Skin epidermis (tissue), 12 donors: ENCODE measurements at regions not wholly inside any gene's neighbourhood (a gene's known extent, or its start where the extent isn't known, plus 50 kb on each side); places are given as distances from the start of the nearest gene placed in this dataset.
"Not testable (repeated sequence)": the region's sequence is repeated elsewhere in the genome, so short reads cannot be mapped to it uniquely, and the experiment has no call there.

Experiments used
- H3K27ac ChIP-seq, 21 experiments: fragments of 200-600 bp; sonication (generic) in 11 of 21; one replicate each; pipeline ENCODE4 v1.5.0; 2020; ENCODE audit warnings: mild to moderate bottlenecking in 3 of 21, inconsistent platforms in 2 of 21, moderate library complexity in 2 of 21
- H3K4me3 ChIP-seq, 7 experiments: fragments of 200-600 bp; sonication (generic) in 2 of 7; one replicate each; pipeline ENCODE4 v1.5.0; 2020; ENCODE audit warnings: inconsistent platforms in 2 of 7, mild to moderate bottlenecking in 2 of 7, moderate library complexity in 1 of 7

DNA sequence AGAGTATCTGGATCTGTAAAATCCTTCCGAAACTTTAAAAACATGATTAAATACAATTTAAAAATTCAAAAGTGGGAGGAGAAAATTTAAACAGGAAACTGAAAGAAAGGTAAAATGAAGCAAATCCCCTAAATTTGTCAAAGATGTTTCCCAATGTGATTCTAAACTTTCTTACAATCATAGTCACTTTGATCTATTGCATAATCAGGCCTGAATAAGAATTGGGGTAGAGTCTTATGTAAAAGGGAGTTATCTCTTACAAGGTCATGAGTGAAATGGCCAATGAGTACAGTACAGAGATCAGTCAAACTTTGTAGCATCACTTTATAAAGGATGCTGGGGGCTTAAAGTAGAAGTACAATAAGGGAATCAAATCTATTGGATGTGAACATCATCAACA lies 1657.7 kb upstream of the CELF4 start:
- no peak overlapping the region for H3K4me3 ChIP-seq
- no peak overlapping the region for H3K27ac ChIP-seq

DNA sequence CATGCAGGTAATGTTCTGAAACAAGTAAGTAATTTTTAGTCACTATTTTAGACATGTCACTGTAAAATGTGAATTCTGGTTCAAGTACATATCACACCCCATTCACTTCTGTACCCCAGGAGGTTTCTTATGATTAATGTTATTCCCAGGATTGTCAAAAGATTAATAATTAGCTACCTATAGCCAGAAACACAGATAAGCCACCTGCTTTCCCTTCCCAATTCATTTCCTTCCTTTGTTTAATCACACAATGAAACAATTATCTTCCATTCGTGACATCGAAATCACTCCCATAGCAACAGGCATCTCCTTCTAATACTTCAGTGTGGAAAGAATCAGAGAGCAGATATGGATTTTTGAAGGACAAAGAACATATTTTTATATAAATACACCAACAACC lies 1650.3 kb upstream of the CELF4 start:
- no peak overlapping the region for H3K27ac ChIP-seq
- no peak overlapping the region for H3K4me3 ChIP-seq

DNA sequence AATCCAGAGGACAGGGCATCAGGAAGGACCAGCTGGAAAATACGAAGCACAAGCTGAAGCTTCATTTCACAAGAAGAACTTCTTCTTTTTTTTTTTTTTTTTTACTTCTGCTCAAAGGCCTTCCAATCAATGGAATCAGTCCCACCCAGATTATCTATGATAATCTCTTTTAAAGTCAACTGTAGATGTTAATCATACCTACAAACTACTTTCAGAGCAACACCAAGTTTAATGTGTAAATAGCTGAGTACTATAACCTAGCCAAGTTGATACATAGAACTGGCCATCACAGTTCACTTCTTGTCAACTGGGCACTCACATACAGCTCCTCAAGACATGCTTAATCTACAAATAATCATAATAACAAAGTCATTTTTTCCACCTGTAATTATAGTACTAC lies 1645.9 kb upstream of the CELF4 start:
- Histone ChIP-seq H3K4me3 (no peak overlapping the region), H3K27ac (no peak overlapping the region)

DNA sequence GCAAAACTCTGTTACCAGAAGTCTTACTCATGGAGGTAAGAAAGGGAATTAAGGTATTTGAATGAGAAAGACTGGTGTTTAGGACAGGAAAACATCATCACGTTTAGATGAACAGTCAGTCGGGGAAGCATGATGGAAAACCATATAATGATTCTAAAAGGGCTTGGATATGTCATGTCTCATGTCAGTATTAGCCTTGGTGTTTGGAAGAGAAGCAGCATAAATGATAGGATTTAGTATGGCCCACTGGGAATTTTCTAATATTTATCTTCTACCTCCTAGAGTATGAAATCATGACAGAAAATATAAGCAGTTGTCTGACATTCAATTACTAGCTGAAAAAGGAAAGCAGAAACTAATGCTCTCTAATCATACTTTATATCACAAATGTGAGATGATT lies 1643.6 kb upstream of the CELF4 start:
- no peak overlapping the region for H3K4me3 ChIP-seq
- H3K27ac ChIP-seq = no peak overlapping the region

DNA sequence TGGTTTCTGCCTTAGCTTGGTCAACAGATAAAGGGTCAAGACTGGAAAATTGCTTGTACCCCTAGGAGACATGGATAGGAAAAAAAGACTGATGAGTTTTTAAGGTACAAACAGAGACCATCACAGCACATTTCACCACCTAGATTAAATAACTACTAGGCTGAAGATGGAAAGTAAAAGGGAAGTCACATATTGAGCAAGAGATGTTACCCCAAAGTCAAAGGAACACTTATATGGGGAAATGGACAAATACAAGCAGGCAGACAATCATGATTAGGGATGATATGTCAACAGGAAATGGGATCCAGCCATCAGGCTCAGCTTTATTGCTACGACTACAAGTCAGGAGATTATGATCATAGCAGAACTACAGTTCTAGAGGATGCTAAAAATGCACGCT lies 1643.1 kb upstream of the CELF4 start:
- no peak overlapping the region for H3K4me3 ChIP-seq
- no peak overlapping the region for H3K27ac ChIP-seq

DNA sequence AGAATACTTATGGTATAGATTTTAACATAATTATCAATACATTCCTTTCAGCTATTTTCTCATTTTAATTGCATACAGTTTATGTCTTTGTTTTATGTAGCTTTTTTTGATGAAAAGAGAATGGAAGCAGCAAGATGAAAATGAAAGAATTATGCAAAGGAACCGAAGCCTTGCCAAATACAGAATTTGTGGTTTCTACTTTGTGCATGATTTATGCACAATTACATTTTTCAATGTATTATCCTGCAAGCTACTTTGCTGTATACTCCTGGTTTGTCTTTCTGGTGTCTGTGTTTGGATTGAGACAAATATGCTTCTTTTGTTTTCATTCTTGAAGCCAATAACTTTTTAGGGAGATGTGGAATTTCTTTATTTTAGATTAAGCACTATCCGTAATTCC lies 1642.6 kb upstream of the CELF4 start:
- Histone ChIP-seq H3K27ac (no peak overlapping the region), H3K4me3 (no peak overlapping the region)

DNA sequence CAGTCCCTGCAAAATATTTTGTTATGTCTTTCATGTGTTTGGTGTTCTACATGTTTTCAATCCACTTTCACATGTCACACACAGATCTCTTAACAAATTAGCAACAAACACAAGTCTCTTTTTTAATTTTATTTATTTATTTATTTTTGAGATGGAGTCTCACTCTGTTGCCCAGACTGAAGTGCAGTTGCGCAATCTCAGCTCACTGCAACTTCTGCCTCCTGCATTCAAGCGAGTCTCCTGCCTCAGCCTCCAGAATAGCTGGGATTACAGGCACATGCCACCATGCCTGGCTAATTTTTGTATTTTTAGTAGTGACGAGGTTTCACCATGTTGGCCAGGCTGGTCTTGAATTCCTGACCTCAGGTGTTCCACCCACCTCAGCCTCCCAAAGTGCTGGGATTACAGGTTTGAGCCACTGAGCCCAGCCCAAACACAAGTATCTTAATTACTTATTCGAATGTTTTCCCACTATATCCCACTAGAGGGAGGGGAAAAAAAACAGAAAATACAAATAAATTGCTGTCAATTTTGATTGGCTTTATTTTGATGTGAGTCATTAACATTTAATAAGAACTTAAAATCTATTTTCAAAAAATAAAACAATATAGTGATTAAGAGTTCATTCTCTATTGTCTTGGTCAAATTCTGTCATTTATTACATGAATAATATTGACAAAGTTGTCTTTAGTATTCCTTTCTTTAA lies 1641.0 kb upstream of the CELF4 start:
- H3K4me3 ChIP-seq, H3K27ac ChIP-seq: not testable (repeated sequence)

DNA sequence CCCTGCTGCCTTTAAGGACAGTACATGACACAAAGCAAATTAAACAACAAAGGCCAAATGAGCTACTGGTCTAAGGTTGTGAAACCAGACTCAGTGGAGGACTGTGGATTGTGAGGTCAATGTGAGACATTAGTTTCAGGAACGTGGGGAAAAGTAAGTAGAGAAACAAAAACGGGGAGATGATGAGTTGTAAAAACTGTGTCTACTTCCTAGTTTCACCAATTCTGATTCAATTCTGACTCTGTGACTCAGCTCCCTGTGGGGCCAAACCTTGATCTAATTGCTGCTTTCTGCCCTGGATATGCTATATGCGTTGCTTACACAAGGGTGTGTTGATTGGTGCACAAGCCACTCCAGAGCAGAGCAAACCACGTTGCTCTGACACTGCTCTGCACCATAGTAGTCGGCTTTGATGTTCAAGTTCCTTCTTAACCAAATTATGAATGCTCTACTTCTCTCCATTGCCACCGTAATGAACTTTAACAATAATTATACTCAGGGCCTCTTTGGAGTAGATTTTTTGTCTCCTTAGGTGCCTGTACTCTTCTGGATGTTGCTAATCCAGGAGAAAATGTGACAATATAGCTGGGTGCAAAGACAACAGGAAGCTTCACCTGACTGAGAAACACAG lies 1640.1 kb upstream of the CELF4 start:
- Histone ChIP-seq H3K4me3 (no peak overlapping the region), H3K27ac (no peak overlapping the region)

DNA sequence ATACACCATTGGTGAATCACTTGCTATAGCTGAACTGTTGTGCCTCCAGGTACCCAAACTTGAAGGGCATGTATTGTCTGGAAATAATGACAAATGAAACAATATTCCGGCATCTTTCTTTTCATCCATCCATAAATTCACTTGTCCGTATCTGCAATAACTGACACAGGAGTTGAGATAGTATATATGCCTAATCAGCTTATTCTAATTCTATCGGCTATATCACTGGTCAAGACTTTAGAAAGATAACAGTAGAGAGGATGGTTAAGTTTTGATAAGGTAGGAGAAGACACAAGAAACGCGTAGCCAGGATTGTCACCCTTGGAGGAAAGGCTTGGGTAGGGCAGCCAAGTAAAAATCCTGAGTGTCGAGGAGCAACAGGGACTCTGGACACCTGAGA lies 1634.6 kb upstream of the CELF4 start:
- Histone ChIP-seq H3K27ac (no peak overlapping the region), H3K4me3 (no peak overlapping the region)

DNA sequence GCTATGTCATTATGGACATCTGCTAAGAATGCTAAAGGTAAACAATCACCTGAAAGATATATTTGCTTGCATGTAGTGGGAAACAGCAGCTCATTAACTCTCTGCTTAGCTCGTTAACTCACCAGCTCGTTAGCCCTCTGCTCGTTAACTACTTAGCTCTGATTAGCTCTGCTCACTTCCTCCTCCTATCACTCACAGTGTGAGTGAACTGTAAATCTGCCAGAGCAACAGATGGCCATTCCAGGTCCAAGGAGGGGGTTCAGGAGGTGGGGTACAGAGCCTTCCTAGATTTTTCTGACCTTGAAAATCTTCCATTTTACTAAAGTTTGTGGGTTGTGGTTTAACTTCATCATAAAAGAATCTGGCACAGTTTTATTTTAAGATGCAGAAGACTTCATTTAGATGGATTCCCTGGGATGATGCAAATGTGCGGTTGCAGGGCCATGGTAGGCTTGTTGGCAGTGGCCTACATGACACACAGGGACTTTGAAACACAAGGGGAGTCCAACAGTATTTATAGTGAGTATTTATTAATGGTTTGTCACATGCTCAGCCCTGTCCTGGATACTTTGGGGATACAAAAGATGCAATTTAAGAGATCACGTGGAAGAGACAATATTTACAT lies 1633.7 kb upstream of the CELF4 start:
- Histone ChIP-seq H3K27ac (no peak overlapping the region), H3K4me3 (no peak overlapping the region)

DNA sequence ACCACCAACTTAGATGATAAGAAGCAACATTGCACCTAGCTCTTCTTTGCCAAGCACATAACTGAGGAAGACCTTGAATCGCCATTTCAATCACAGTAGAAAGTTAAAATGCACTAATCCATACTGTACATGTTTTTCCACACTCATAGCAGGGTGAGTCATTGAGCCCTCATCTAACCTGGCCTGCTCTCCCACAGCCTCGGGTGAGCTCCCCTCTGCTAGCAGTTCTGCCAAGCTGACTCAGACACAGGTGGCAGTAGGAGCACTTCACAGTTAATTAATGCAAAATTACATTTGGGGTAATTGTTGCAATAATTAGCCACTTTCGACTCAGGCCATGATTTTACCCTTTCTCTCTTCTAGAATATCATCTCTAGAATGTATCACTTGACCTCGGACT lies 1632.8 kb upstream of the CELF4 start:
- Histone ChIP-seq H3K27ac (no peak overlapping the region), H3K4me3 (no peak overlapping the region)

DNA sequence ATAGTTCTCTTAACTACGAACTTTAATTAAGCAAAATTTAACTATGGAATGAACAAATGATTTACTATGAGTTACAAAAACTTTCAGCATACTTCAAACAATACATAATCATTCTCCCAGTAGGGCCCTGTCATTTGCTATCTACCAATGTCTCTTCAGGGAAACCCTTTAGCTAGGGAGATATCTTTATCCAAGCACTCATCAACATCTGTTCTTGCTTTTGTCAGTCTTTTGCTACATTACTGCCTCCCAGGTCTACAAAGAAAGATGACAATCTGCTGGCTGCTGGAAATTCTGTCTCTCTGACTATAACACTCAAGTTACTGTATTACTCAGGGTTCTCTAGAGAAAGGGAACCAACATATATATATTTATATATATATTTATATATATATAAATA lies 1626.3 kb upstream of the CELF4 start:
- no peak overlapping the region for H3K4me3 ChIP-seq
- no peak overlapping the region for H3K27ac ChIP-seq

DNA sequence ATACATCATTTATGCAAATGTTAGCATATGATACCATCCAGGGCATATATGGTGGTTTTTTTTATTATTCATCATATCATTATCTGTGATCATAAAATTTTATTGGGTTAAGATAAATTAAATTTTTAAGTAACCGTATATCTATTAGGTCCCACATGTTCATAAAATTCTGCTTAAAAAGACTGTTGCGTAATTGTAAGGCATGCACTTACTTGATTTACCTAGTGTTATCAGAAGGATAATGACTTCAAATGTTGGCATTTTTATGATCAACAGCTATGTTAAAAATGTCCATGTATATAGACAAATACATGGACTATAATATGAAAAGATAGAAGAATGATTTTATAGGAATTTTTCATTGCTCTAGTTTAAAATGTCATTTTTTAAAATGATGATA lies 1625.5 kb upstream of the CELF4 start:
- H3K27ac ChIP-seq = no peak overlapping the region
- no peak overlapping the region for H3K4me3 ChIP-seq

DNA sequence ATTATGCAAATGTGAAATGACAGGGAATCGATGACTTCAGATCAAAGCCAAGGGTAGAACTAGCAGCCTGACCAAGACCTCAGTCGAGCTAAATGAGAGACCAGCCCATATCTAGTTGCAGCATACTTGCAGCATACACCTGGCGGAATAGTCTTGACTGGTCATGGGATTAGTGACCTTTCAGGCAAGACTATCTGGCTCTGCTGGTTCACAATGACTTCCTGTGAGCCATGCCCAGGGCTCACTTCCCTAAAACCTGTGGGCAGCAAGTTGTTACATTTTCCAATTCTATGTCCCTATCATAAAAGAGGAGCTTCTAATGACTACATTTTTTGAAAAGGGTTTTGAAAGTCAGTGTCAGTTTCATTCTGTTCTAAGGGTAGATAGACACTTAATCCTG lies 1624.9 kb upstream of the CELF4 start:
- no peak overlapping the region for H3K4me3 ChIP-seq
- H3K27ac ChIP-seq = no peak overlapping the region

DNA sequence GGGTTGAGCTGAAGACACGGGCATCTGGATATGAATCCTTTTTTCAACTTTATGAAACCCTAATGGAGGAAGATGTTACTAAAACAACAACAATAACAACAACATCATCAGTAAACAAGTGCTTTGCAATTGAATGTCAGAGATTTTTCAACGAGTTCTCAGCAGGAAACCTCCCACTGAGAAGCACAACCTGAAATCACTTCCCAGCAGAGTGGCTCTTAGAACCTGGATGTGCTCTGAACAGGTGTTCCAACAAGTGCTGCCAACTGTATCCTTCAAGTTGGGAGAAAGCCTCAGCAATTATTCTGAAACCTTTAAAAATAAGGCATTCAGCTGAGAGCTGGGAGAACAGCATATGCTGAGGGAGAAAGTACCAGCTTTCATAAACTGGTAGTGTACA lies 1622.7 kb upstream of the CELF4 start:
- no peak overlapping the region for H3K4me3 ChIP-seq
- no peak overlapping the region for H3K27ac ChIP-seq

DNA sequence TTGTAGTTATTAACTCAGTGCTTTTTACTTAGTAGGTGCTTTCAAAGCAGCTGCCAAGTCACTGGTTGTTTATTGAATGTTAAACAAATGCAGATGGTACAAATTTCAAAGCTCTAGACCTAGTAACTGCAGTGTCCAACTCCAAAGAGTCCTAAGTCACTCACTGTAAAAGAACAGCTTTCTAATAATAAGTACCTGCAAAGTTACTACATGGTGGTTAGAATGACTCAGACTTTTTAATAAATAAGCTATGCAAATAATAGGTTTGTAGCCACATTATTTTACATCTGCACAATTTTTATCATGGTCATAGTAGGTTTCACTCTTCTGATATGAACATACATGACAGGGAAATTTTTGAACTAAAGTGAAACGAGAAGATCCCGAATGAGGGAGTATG lies 1620.4 kb upstream of the CELF4 start:
- Histone ChIP-seq H3K4me3 (no peak overlapping the region), H3K27ac (no peak overlapping the region)

DNA sequence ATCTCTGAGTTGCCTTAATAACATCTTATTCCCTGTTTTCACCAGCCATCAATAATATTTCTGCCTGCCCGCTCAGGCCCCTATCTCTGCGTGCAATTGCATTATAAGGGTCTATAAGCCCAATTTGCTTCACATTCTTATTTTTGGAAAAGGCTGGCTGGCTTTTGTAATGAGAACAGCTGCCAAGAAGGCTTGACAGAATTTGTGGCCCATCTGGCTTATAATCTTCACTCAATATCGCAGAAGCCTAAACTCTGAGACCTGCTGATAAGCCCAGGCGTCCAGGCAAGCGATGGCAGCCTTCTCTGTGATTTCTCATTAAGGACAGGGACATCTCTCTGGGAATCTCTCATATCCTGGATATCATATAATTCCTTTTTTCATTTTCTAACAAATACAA lies 1618.6 kb upstream of the CELF4 start:
- Histone ChIP-seq H3K4me3 (no peak overlapping the region), H3K27ac (no peak overlapping the region)

DNA sequence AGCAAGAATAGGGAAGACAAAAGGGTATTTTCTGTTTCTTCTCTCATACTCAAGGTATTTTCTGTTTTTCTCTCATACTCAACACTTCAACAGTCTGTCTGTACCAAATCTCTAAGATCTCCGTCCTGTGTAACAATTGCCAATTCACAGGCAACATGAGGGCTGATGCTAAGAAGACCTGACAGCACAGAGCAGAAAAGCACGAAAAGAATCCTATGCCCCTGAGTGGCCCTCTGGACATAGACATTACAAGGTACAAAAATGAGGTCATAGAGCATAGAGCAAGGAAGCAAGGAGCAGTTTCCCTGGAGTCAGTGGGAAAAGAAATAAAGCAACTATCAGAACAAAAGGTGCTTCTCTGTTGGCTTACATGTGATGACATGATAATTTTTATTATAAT lies 1612.6 kb upstream of the CELF4 start:
- no peak overlapping the region for H3K4me3 ChIP-seq
- no peak overlapping the region for H3K27ac ChIP-seq

DNA sequence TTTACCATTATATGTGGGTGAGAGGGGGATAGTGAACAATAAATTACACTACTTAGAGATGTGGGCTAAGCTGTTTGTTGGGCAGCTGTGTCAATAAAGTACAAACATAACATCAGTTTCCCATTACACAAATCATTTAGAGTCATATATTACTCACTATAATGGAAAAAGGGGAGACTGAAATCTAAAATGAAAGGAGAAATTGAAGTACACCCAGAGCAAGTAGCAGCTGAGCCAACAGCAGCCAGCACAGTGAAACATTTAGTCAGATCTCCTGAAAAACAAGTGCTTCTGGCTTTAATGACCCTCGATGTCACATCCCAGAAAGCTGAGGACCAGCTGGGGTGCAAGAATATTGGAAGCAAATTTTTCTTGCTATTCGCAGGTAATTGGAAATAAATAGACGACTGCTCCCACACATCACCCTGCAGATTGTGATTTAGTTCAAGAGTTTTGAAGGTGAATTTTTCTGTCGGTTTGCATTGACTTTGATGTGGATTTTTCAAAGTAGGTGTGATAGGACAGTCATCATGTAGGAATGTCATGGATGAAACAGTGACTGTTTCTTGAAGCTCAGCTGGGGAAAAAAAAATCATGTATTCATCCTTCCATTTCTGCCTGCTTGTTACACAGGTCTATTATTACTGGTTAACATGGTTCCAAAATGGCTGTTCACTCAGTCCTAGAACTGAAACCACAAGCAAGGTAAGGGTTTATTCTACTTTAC lies 1607.3 kb upstream of the CELF4 start:
- Histone ChIP-seq H3K4me3 (no peak overlapping the region), H3K27ac (no peak overlapping the region)

DNA sequence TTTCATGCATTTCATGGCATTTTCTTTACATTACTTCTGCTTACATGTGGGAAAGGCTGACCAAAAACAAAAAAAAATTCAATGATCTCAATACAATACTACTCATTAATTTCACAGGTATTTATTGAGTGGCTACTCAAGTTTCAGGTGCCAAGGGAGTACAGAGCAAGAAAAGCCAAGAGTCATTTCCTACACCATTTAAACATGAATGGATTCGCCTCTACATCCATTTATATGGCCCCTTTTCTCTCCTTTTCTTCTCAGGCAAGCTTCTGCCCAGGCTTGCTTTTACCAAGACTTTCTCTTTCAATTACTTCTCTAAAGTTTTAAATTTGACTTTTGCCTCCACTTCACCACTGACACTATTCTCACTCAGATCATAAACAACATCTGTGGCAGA lies 1603.1 kb upstream of the CELF4 start:
- H3K4me3 ChIP-seq = no peak overlapping the region
- H3K27ac ChIP-seq = no peak overlapping the region

DNA sequence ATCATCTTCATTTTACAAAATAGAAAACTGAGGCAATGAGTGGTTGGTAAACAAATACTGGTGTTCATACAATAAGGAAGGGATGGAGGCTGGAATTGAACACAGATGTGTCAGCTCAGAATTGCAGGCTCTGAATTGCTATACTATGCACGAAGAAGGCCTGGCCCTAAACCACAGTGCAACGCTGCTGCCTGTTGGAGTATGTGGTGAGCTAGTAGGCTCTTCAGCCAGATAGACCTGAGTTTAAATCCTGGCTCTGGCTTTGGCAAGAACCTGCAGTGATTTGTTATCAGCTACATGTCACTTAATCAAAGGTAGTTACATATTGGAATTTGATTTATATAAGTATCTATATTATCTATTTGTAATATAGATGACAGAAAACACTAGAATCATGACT lies 1602.4 kb upstream of the CELF4 start:
- no peak overlapping the region for H3K4me3 ChIP-seq
- H3K27ac ChIP-seq = no peak overlapping the region
